ENCODE measurements at regions not wholly inside any gene's neighbourhood (a gene's known extent, or its start where the extent isn't known, plus 50 kb on each side); places are given as distances from the start of the nearest gene placed in this dataset.

DNA sequence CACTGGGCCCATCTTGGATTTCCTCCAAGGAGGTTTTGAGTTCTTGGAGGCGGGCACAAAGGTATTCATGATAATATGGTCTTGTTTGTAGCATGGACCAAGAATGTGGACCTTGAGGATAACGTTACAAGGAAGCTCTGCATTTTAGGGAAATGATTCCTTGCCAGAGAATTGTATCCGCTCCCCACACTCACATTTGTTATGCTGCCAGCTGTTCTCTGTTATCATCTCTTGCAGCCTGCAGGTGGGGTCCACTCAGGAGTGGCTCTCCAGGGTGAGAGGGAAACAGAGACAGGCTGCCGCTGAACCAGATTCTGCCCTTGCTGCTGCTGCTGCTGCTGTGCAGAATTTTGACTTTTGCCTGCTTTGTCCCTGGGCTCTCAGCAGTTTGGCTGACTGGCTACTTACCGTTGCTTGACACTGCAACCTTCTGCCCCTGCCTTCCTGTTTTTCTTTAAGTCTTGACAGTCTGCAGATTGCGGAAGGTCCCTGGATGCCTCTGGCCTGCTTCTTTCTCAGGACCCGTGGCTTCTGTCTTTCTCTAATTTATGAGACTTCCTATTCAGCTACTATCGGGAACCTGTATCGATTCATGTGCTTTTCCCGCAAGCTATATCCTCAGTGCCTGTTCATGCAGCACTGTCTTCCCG lies 122.3 kb upstream of the DOCK10 start:
- Histone ChIP-seq H3K27me3 (ENCODE audit: low read depth) (peaks cover 7% of the 10 kb centered on the region; the same call in 1 of the 2 replicates), H3K4me1 (no peaks in the 10 kb centered on the region), H3K9me3 (no peaks in the 10 kb centered on the region), H3K36me3 (replicated peaks) (no peaks in the 10 kb centered on the region), H3K4me3 (no peak overlapping the region)
- no peak for DNase-seq (ENCODE audit: low spot score in 2 of 2)
- in situ Hi-C loops (cut with MboI; ENCODE audit: low sequenced_read_pairs), result no loop called here

DNA sequence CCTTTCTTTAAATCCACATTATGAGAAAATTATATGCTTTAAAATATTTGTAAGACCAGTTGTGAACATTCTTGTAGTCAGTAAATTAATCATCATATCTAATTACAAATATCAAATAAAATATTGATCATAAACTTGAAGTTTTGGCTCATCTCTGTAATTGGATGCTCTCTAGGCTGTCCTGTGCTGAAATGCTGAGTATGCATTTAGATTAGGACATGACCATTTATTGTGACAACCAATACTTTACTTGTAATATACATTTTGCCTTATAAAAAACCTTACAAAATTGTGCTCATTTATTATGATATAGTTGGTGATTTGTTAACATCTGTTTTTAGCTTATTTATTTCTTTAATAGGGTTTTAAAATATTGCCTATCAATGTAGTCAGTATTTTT lies 116.1 kb upstream of the DOCK10 start:
- no peaks in the 10 kb centered on the region for H3K36me3 ChIP-seq (replicated peaks)
- H3K4me1 ChIP-seq, result no peaks in the 10 kb centered on the region
- no peaks in the 10 kb centered on the region for H3K27me3 ChIP-seq (ENCODE audit: low read depth)
- H3K4me3 ChIP-seq, result no peak overlapping the region
- in situ Hi-C loops (cut with MboI; ENCODE audit: low sequenced_read_pairs), result no loop called here
- no peaks in the 10 kb centered on the region for H3K9me3 ChIP-seq
- no peak for DNase-seq (ENCODE audit: low spot score in 2 of 2)

DNA sequence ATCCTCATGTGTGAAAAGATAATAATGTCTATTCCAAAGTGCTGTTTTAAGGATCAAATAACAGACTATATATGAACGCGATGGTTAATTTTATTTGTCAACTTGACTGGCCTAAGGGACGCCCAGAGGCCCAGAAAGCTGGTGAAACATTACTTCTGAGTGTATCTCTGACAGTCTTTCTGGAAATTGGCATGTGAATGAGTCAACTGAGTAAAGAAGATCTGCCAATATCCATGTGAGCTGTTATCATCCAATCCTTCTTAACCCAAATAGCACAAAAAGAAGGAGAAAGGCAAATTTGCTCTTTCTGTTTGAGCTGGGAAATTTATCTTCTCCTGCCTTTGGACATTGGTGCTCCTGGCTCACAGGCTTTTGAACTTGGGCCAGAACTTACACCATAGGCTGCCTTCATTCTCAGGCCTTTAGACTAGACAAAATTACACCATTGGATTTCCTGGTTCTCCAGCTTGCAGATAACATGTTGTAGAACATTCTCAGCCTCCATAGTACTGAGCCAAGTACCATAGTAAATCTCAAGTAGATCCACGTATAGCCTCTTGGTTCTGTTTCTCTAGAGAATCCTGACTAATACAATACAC lies 114.7 kb upstream of the DOCK10 start:
- H3K36me3 ChIP-seq (replicated peaks), result no peaks in the 10 kb centered on the region
- in situ Hi-C loops (cut with MboI; ENCODE audit: low sequenced_read_pairs), result no loop called here
- H3K4me3 ChIP-seq, result no peak overlapping the region
- H3K4me1 ChIP-seq, result no peaks in the 10 kb centered on the region
- H3K9me3 ChIP-seq, result no peaks in the 10 kb centered on the region
- no peaks in the 10 kb centered on the region for H3K27me3 ChIP-seq (ENCODE audit: low read depth)
- no peak for DNase-seq (ENCODE audit: low spot score in 2 of 2)

DNA sequence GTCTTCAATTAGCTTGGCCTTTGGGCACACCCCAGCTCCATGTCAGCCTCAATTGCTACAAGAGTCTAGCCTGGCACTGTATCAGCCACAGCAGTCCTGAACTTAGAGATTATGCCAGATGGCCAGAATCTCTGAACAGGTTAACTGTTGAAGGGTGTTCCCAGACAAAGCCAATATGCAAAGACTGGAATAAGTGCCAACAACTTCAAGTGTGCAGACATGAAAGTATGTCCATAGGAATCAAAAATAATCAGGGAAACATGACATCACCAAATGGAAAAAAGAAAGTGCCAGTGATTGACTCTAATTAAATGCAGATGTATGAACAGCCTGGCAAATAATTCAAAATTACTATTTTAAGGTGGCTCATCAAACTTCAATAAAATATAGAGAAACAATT lies 98.5 kb upstream of the DOCK10 start:
- Histone ChIP-seq H3K36me3 (replicated peaks) (no peaks in the 10 kb centered on the region), H3K4me3 (no peak overlapping the region), H3K4me1 (no peaks in the 10 kb centered on the region), H3K9me3 (no peaks in the 10 kb centered on the region), H3K27me3 (ENCODE audit: low read depth) (no peaks in the 10 kb centered on the region)
- no peak for DNase-seq (ENCODE audit: low spot score in 2 of 2)
- in situ Hi-C loops (cut with MboI; ENCODE audit: low sequenced_read_pairs), result no loop called here

DNA sequence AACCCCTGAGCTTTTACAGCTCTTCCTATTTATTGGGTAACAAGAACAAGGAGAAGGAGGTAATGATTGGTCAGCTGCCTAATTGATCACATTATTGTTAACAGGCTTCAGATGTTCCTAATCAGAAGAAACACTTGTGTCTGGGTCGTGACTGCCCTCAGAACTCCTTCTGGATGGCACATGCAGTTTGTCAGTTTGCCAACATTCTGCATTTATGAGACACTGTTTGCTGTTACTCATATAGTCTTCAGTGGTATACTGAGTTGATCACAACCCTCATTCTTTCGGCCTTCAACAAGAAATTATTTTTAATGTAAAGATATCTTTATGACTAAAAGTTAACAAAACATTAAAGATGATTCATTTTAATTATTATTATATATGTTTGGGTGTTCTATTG lies 95.7 kb upstream of the DOCK10 start:
- Histone ChIP-seq H3K36me3 (replicated peaks) (no peaks in the 10 kb centered on the region), H3K27me3 (ENCODE audit: low read depth) (no peaks in the 10 kb centered on the region), H3K4me1 (no peaks in the 10 kb centered on the region), H3K4me3 (no peak overlapping the region), H3K9me3 (no peaks in the 10 kb centered on the region)
- in situ Hi-C loops (cut with MboI; ENCODE audit: low sequenced_read_pairs), result no loop called here
- DNase-seq (ENCODE audit: low spot score in 2 of 2), result no peak

DNA sequence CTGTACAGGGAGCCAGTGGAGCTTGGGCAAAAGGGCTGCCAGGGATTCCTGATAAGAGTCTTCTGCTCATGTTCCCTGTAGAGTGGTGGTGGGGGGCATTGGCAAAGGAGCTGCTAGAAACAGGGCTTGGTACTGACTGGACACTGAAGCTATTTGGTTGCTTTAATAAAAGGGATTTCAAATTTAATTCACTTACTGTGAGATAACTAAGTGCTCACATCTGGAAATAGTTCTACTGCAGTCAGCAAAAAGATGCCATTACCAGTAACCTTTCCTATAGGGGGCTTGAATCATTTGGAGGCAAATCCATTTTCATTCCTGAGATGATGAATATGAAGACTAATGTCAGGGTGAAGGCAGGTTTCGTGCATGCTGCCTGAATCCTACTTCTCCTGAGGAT lies 94.3 kb upstream of the DOCK10 start:
- Histone ChIP-seq H3K9me3 (no peaks in the 10 kb centered on the region), H3K27me3 (ENCODE audit: low read depth) (no peaks in the 10 kb centered on the region), H3K36me3 (replicated peaks) (no peaks in the 10 kb centered on the region), H3K4me1 (no peaks in the 10 kb centered on the region), H3K4me3 (no peak overlapping the region)
- in situ Hi-C loops (cut with MboI; ENCODE audit: low sequenced_read_pairs), result no loop called here
- DNase-seq (ENCODE audit: low spot score in 2 of 2), result no peak

DNA sequence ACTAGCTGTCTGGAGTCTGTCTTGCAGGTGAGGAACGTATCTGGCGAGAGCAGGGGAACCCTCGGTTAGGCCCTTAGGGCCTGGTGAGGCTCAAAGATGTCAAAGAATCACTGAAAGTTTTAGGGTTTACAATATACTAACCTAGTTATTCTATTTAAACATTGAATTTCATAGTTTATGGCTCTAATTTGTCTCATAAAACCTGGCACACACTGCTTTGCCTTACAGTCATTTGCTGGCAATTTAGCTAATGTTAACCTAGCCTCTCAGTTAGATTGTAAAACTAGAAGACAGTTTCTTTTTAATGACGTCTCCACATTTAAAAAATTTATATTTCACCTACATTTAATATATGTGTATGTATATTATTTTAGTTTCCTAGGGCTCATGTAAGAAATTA lies 89.6 kb upstream of the DOCK10 start:
- Histone ChIP-seq H3K4me3 (no peak overlapping the region), H3K27me3 (ENCODE audit: low read depth) (no peaks in the 10 kb centered on the region), H3K9me3 (no peaks in the 10 kb centered on the region), H3K36me3 (replicated peaks) (no peaks in the 10 kb centered on the region), H3K4me1 (no peaks in the 10 kb centered on the region)
- in situ Hi-C loops (cut with MboI; ENCODE audit: low sequenced_read_pairs), result no loop called here
- DNase-seq (ENCODE audit: low spot score in 2 of 2), result no peak

DNA sequence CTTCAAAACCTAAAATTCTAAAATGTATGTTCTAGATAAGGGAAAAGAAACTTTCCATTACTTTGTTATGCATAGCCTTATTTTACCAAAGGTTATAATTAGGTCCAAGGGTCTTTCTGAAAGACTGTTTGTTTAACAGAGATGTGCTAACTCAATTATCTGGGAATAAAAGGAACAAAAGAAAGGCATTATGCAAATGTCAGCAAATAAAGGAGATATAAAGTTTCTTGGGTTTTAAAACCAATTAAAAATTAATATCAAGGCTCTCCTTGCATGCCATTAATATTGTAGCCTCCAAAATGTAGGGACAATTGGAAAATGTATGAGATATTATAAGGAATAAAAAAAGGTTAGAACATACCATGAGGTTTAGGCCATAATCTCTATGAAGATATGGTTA lies 87.8 kb upstream of the DOCK10 start:
- in situ Hi-C loops (cut with MboI; ENCODE audit: low sequenced_read_pairs), result no loop called here
- Histone ChIP-seq H3K27me3 (ENCODE audit: low read depth) (no peaks in the 10 kb centered on the region), H3K9me3 (no peaks in the 10 kb centered on the region), H3K4me1 (no peaks in the 10 kb centered on the region), H3K36me3 (replicated peaks) (no peaks in the 10 kb centered on the region), H3K4me3 (no peak overlapping the region)
- DNase-seq (ENCODE audit: low spot score in 2 of 2), result no peak

DNA sequence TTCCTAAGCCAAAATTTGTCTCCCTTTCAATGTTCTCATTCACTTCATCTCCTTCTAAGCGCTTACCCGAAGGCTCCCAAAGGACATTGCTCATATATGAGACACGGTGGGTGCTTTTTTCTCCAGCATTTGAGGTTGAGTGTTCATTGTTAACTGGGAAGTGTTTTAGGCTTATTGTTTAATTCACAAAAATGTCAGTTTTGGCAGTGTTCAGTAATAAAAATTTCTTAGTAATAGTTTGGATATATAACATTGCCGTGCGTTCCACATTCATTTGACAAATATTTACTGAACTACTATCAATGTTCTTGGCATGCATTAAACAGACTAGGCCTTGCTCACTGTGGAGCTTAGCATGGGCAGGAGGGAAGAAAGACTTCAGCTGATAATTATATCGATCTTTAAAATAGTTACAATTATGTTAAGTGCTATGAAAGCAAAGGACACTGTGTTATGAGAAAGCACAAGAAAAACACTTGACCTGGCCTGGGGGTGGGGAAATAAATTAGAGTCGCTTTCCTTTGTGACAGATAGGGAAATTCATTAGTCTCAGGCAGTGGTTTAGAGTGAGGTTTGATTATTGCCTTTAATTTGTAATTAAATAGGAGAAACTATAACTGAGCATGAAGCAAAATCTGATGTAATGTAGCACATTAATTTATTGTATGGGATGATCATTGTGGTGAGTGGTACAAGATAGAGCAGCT lies 82.2 kb upstream of the DOCK10 start:
- no peaks in the 10 kb centered on the region for H3K4me1 ChIP-seq
- in situ Hi-C loops (cut with MboI; ENCODE audit: low sequenced_read_pairs), result loop anchor here (25.0 kb wide), 1 partner anchor 538 kb away; no protein-coding TSS in a partner anchor
- H3K27me3 ChIP-seq (ENCODE audit: low read depth), result no peaks in the 10 kb centered on the region
- no peak overlapping the region for H3K4me3 ChIP-seq
- no peak for DNase-seq (ENCODE audit: low spot score in 2 of 2)
- H3K36me3 ChIP-seq (replicated peaks), result no peaks in the 10 kb centered on the region
- H3K9me3 ChIP-seq, result no peaks in the 10 kb centered on the region

DNA sequence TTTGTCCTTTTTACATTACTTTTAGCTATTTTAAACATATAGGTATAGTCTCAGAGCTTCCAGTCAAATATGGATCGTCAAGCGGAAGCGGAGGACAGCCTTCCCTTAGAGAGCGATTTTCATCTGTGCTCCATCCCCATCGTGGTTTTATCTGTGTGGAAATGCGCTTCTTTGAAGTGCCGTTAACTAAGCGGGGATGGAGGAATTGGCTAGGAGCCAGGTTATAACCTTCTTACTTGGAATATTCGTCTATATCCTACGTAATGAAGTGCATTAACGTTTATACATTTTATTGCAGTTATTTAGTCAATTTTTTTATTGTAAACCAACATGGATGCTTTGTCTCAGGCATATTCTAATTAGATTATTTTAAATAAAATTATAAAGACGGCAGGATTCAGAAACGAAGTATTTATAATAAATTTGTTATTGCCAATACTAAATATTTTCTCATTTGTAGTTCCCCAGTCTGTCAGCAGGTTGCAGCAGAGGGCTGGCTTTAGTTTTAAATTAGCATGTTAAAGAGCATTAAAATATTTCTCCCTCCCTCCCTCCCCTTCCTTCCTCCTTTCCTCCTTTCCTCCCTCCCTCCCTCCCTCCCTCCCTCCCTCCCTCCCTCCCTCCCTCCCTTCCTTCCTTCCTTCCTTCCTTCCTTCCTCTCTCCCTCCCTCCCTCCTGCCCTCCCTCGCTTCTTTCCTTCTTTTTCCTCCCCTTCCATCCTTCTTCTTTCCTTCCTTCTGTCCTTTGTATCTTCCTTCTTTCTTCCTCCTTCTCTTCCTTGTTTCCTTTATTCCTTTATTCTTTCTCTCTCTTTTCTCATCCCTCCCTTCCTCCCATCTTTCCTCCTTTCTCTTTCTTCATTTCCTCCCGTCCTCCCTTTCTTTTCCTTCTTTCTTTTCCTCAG lies 80.6 kb upstream of the DOCK10 start:
- no peak overlapping the region for H3K4me3 ChIP-seq
- no peaks in the 10 kb centered on the region for H3K4me1 ChIP-seq
- no peaks in the 10 kb centered on the region for H3K36me3 ChIP-seq (replicated peaks)
- in situ Hi-C loops (cut with MboI; ENCODE audit: low sequenced_read_pairs), result loop anchor here (25.0 kb wide), 1 partner anchor 539 kb away; no protein-coding TSS in a partner anchor
- DNase-seq (ENCODE audit: low spot score in 2 of 2), result peak in 1 of 2 experiments; percentile 40
- no peaks in the 10 kb centered on the region for H3K9me3 ChIP-seq
- H3K27me3 ChIP-seq (ENCODE audit: low read depth), result no peaks in the 10 kb centered on the region

DNA sequence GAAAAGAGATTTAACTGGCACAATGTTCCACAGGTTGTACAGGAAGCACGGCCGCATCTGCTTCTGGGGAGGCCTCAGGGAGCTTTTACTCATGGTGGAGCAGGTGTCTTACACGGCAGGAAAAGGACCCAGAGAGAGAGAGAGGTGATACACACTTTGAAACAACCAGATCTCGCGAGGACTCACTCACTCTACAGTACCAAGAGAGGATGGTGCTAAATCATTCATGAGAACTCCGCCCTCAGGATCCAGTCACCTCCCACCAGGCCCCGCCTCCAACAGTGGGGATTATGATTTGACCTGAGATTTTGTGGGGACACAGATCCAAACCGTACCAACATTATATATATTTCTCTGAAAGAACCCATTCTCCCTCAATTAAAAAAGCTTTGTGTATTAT lies 79.7 kb upstream of the DOCK10 start:
- H3K9me3 ChIP-seq, result no peaks in the 10 kb centered on the region
- in situ Hi-C loops (cut with MboI; ENCODE audit: low sequenced_read_pairs), result loop anchor here (25.0 kb wide), 1 partner anchor 540 kb away; no protein-coding TSS in a partner anchor
- no peak overlapping the region for H3K4me3 ChIP-seq
- peak in 1 of 2 experiments; percentile 40 for DNase-seq (ENCODE audit: low spot score in 2 of 2)
- H3K4me1 ChIP-seq, result no peaks in the 10 kb centered on the region
- H3K36me3 ChIP-seq (replicated peaks), result no peaks in the 10 kb centered on the region
- H3K27me3 ChIP-seq (ENCODE audit: low read depth), result no peaks in the 10 kb centered on the region

DNA sequence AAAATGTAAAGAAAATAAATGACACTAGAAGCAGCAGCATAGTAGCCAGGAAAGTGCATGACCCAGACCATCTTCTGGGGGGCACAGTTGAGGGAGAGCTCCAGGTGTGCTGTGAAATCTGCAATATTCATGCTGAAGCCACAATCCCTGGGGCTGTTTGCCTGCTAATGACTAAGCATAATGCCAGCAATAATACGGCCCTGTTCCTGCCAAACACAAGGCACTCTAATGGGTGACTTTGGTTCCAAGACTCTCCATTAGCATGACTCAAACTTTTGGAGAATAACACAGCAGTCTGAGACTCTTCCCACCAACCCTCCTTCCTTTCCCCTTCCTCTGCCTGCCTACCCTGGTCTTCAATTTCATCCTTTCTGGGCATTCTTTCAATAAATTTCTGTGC lies 77.9 kb upstream of the DOCK10 start:
- in situ Hi-C loops (cut with MboI; ENCODE audit: low sequenced_read_pairs), result loop anchor here (25.0 kb wide), 1 partner anchor 542 kb away; no protein-coding TSS in a partner anchor
- H3K4me3 ChIP-seq, result no peak overlapping the region
- DNase-seq (ENCODE audit: low spot score in 2 of 2), result no peak
- no peaks in the 10 kb centered on the region for H3K9me3 ChIP-seq
- no peaks in the 10 kb centered on the region for H3K27me3 ChIP-seq (ENCODE audit: low read depth)
- H3K4me1 ChIP-seq, result no peaks in the 10 kb centered on the region
- H3K36me3 ChIP-seq (replicated peaks), result no peaks in the 10 kb centered on the region

DNA sequence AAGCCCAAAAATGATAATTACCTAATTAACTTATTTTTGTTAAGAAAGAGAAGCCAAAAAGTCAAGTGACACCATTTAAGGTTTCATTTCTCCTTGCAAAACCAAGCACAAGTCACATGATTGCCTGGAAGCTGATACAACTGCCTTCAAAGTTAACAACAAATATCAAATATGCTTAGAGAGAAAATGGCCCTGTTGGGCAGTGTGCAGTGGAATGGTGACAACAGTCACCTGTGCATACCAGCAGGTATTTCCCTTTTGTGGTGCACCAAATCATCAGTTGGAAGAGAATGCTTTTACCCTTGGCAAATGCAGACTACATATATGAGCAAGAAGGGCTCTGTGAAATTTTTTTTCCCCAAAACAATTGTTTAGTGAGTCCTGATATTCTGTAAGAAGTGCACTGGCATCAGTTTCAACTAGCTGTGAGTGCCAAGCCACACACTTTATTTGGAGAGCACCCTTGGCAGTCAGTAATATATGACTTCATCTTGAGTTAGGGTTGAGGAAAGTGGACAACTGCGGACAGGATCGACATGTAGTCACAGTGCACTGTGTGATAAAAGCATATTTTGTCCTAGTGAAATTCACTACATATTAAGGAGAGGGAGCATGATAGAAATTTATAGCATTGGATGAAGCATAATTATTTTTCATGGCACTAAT lies 74.9 kb upstream of the DOCK10 start:
- no peak for DNase-seq (ENCODE audit: low spot score in 2 of 2)
- Histone ChIP-seq H3K9me3 (no peaks in the 10 kb centered on the region), H3K4me1 (no peaks in the 10 kb centered on the region), H3K36me3 (replicated peaks) (no peaks in the 10 kb centered on the region), H3K27me3 (ENCODE audit: low read depth) (no peaks in the 10 kb centered on the region), H3K4me3 (no peak overlapping the region)
- in situ Hi-C loops (cut with MboI; ENCODE audit: low sequenced_read_pairs), result loop anchor here (25.0 kb wide), 1 partner anchor 545 kb away; no protein-coding TSS in a partner anchor
